ENCODE measurements at regions not wholly inside any gene's neighbourhood (a gene's known extent, or its start where the extent isn't known, plus 50 kb on each side); places are given as distances from the start of the nearest gene placed in this dataset.
A peak's percentile ranks its signal among the peaks of the same experiment; 100 is the strongest.

GRCh38 chr5:158465086-158465972, 606.4 kb upstream of the CLINT1 start:
- 89 to 100% methylated on average over 1 to 3 of the region's 6 CpGs for WGBS, 2 experiments (ENCODE audit: insufficient coverage in 2 of 2)
- H3K36me3 ChIP-seq (ENCODE audit: control insufficient read depth, insufficient read depth, low read length) = no peaks in the 10 kb centered on the region
- H3K4me3 ChIP-seq (ENCODE audit: extremely low read depth, insufficient read depth, low read length, poor library complexity, severe bottlenecking) = no peak overlapping the region
- no peaks in the 10 kb centered on the region for H3K4me1 ChIP-seq (ENCODE audit: control insufficient read depth, insufficient read depth, low read length, poor library complexity, severe bottlenecking)
- no peak overlapping the region for H3K27ac ChIP-seq (ENCODE audit: low read depth, low read length, severe bottlenecking)
- H3K9me3 ChIP-seq (ENCODE audit: control insufficient read depth, low read length) = no peaks in the 10 kb centered on the region

GRCh38 chr5:158464383-158464782, 605.4 kb upstream of the CLINT1 start:
- 88 to 100% methylated on average over 1 of the region's 1 CpG for WGBS, 2 experiments (ENCODE audit: insufficient coverage in 2 of 2)
- H3K36me3 ChIP-seq (ENCODE audit: control insufficient read depth, insufficient read depth, low read length) = no peaks in the 10 kb centered on the region
- H3K9me3 ChIP-seq (ENCODE audit: control insufficient read depth, low read length) = no peaks in the 10 kb centered on the region
- H3K27ac ChIP-seq (ENCODE audit: low read depth, low read length, severe bottlenecking) = no peak overlapping the region
- no peaks in the 10 kb centered on the region for H3K4me1 ChIP-seq (ENCODE audit: control insufficient read depth, insufficient read depth, low read length, poor library complexity, severe bottlenecking)
- H3K4me3 ChIP-seq (ENCODE audit: extremely low read depth, insufficient read depth, low read length, poor library complexity, severe bottlenecking) = no peak overlapping the region

GRCh38 chr5:158463938-158464337, 605.0 kb upstream of the CLINT1 start:
- Histone ChIP-seq H3K36me3 (ENCODE audit: control insufficient read depth, insufficient read depth, low read length) (no peaks in the 10 kb centered on the region), H3K4me1 (ENCODE audit: control insufficient read depth, insufficient read depth, low read length, poor library complexity, severe bottlenecking) (no peaks in the 10 kb centered on the region), H3K27ac (ENCODE audit: low read depth, low read length, severe bottlenecking) (no peak overlapping the region), H3K4me3 (ENCODE audit: extremely low read depth, insufficient read depth, low read length, poor library complexity, severe bottlenecking) (no peak overlapping the region), H3K9me3 (ENCODE audit: control insufficient read depth, low read length) (no peaks in the 10 kb centered on the region)
- WGBS, 2 experiments (ENCODE audit: insufficient coverage in 2 of 2) = 84 to 100% methylated on average over 2 to 3 of the region's 4 CpGs

GRCh38 chr5:158463188-158463587, 604.2 kb upstream of the CLINT1 start:
- no peak overlapping the region for H3K4me3 ChIP-seq (ENCODE audit: extremely low read depth, insufficient read depth, low read length, poor library complexity, severe bottlenecking)
- no peaks in the 10 kb centered on the region for H3K9me3 ChIP-seq (ENCODE audit: control insufficient read depth, low read length)
- no peak overlapping the region for H3K27ac ChIP-seq (ENCODE audit: low read depth, low read length, severe bottlenecking)
- WGBS, 2 experiments (ENCODE audit: insufficient coverage in 2 of 2) = no CpG with 5 or more reads among the region's 1 CpG
- no peaks in the 10 kb centered on the region for H3K36me3 ChIP-seq (ENCODE audit: control insufficient read depth, insufficient read depth, low read length)
- H3K4me1 ChIP-seq (ENCODE audit: control insufficient read depth, insufficient read depth, low read length, poor library complexity, severe bottlenecking) = no peaks in the 10 kb centered on the region

GRCh38 chr5:158462349-158463114, 603.6 kb upstream of the CLINT1 start:
- 77 to 90% methylated on average over 4 to 6 of the region's 9 CpGs for WGBS, 2 experiments (ENCODE audit: insufficient coverage in 2 of 2)
- Histone ChIP-seq H3K4me1 (ENCODE audit: control insufficient read depth, insufficient read depth, low read length, poor library complexity, severe bottlenecking) (no peaks in the 10 kb centered on the region), H3K27ac (ENCODE audit: low read depth, low read length, severe bottlenecking) (no peak overlapping the region), H3K4me3 (ENCODE audit: extremely low read depth, insufficient read depth, low read length, poor library complexity, severe bottlenecking) (no peak overlapping the region), H3K9me3 (ENCODE audit: control insufficient read depth, low read length) (no peaks in the 10 kb centered on the region), H3K36me3 (ENCODE audit: control insufficient read depth, insufficient read depth, low read length) (no peaks in the 10 kb centered on the region)

- 80 to 89% methylated on average over 2 of the region's 4 CpGs for WGBS, 2 experiments (ENCODE audit: insufficient coverage in 2 of 2)
- Histone ChIP-seq H3K27ac (ENCODE audit: low read depth, low read length, severe bottlenecking) (no peak overlapping the region), H3K4me1 (ENCODE audit: control insufficient read depth, insufficient read depth, low read length, poor library complexity, severe bottlenecking) (peaks cover 7% of the 10 kb centered on the region), H3K36me3 (ENCODE audit: control insufficient read depth, insufficient read depth, low read length) (no peaks in the 10 kb centered on the region), H3K9me3 (ENCODE audit: control insufficient read depth, low read length) (no peaks in the 10 kb centered on the region), H3K4me3 (ENCODE audit: extremely low read depth, insufficient read depth, low read length, poor library complexity, severe bottlenecking) (no peak overlapping the region)
Measured at GRCh38 chr5:158461240-158461854, 602.4 kb upstream of the CLINT1 start.

GRCh38 chr5:158458086-158458485, 599.1 kb upstream of the CLINT1 start:
- 90 to 95% methylated on average over 2 of the region's 2 CpGs for WGBS, 2 experiments (ENCODE audit: insufficient coverage in 2 of 2)
- peaks cover 8% of the 10 kb centered on the region for H3K4me1 ChIP-seq (ENCODE audit: control insufficient read depth, insufficient read depth, low read length, poor library complexity, severe bottlenecking)
- H3K9me3 ChIP-seq (ENCODE audit: control insufficient read depth, low read length) = no peaks in the 10 kb centered on the region
- H3K4me3 ChIP-seq (ENCODE audit: extremely low read depth, insufficient read depth, low read length, poor library complexity, severe bottlenecking) = no peak overlapping the region
- H3K36me3 ChIP-seq (ENCODE audit: control insufficient read depth, insufficient read depth, low read length) = no peaks in the 10 kb centered on the region
- no peak overlapping the region for H3K27ac ChIP-seq (ENCODE audit: low read depth, low read length, severe bottlenecking)

GRCh38 chr5:158456756-158457155, 597.8 kb upstream of the CLINT1 start:
- no CpG with 5 or more reads among the region's 1 CpG for WGBS, 2 experiments (ENCODE audit: insufficient coverage in 2 of 2)
- Histone ChIP-seq H3K27ac (ENCODE audit: low read depth, low read length, severe bottlenecking) (no peak overlapping the region), H3K36me3 (ENCODE audit: control insufficient read depth, insufficient read depth, low read length) (no peaks in the 10 kb centered on the region), H3K9me3 (ENCODE audit: control insufficient read depth, low read length) (no peaks in the 10 kb centered on the region), H3K4me1 (ENCODE audit: control insufficient read depth, insufficient read depth, low read length, poor library complexity, severe bottlenecking) (peaks cover 8% of the 10 kb centered on the region), H3K4me3 (ENCODE audit: extremely low read depth, insufficient read depth, low read length, poor library complexity, severe bottlenecking) (no peak overlapping the region)

GRCh38 chr5:158456241-158456640, 597.3 kb upstream of the CLINT1 start:
- 88% methylated on average over 2 of the region's 3 CpGs; no CpG with 5 or more reads in 1 of the 2 experiments for WGBS, 2 experiments (ENCODE audit: insufficient coverage in 2 of 2)
- H3K36me3 ChIP-seq (ENCODE audit: control insufficient read depth, insufficient read depth, low read length) = no peaks in the 10 kb centered on the region

GRCh38 chr5:158451993-158452672, 593.2 kb upstream of the CLINT1 start:
- no peaks in the 10 kb centered on the region for H3K9me3 ChIP-seq (ENCODE audit: control insufficient read depth, low read length)
- peak overlapping the region; percentile 57 for H3K27ac ChIP-seq (ENCODE audit: low read depth, low read length, severe bottlenecking)
- 81 to 89% methylated on average over 5 to 7 of the region's 13 CpGs for WGBS, 2 experiments (ENCODE audit: insufficient coverage in 2 of 2)
- H3K36me3 ChIP-seq (ENCODE audit: control insufficient read depth, insufficient read depth, low read length) = no peaks in the 10 kb centered on the region
- peaks cover 8% of the 10 kb centered on the region for H3K4me1 ChIP-seq (ENCODE audit: control insufficient read depth, insufficient read depth, low read length, poor library complexity, severe bottlenecking)
- no peak overlapping the region for H3K4me3 ChIP-seq (ENCODE audit: extremely low read depth, insufficient read depth, low read length, poor library complexity, severe bottlenecking)

More at GRCh38 chr5:158456241-158456640, 597.3 kb upstream of the CLINT1 start:
- Histone ChIP-seq H3K4me3 (ENCODE audit: extremely low read depth, insufficient read depth, low read length, poor library complexity, severe bottlenecking) (no peak overlapping the region), H3K27ac (ENCODE audit: low read depth, low read length, severe bottlenecking) (no peak overlapping the region), H3K4me1 (ENCODE audit: control insufficient read depth, insufficient read depth, low read length, poor library complexity, severe bottlenecking) (peaks cover 8% of the 10 kb centered on the region), H3K9me3 (ENCODE audit: control insufficient read depth, low read length) (no peaks in the 10 kb centered on the region)

Measured in mesodermal cell (in vitro differentiated cells).